H1 (cell line): ENCODE measurements at regions not wholly inside any gene's neighbourhood (a gene's known extent, or its start where the extent isn't known, plus 50 kb on each side); places are given as distances from the start of the nearest gene placed in this dataset.

Experiments
- BCL11A ChIP-seq, 2 experiments: IDR thresholded peaks; one replicate each; pipeline ENCODE4 v1.6.1; 2011; ENCODE audit warnings: low read depth in 2 of 2, low read length in 2 of 2, mild to moderate bottlenecking in 2 of 2
- CHD2 ChIP-seq: IDR thresholded peaks from 2 replicates; pipeline ENCODE4 v1.6.1; 2012; ENCODE audit warnings: low read length, improper control_type of control experiment
- CHD7 ChIP-seq: fragments of 300-600 bp; sonication (generic); IDR thresholded peaks from 2 replicates; pipeline ENCODE4 v1.7.1; 2012; ENCODE audit warnings: low read length, moderate library complexity, mild to moderate bottlenecking, inconsistent platforms; ENCODE audit not compliant: insufficient replicate concordance
- CTCF ChIP-seq, 3 experiments: IDR thresholded peaks; 1 replicate in 2 of 3; 2 replicates in 1 of 3; pipeline versions ENCODE4 v1.5.1 to v1.6.1; 2011; ENCODE audit warnings: low read length in 3 of 3, mild to moderate bottlenecking in 3 of 3, inconsistent platforms in 2 of 3, low read depth in 1 of 3, moderate library complexity in 1 of 3; ENCODE audit not compliant: insufficient read depth in 1 of 3; ENCODE audit errors: control extremely low read depth in 1 of 3
- GTF2F1 ChIP-seq: IDR thresholded peaks from 2 replicates; pipeline ENCODE4 v1.6.1; 2012; ENCODE audit warnings: low read depth, low read length, improper control_type of control experiment, borderline replicate concordance
- PHF8 ChIP-seq: fragments of 200-600 bp; sonication (generic); conservative IDR thresholded peaks from 2 replicates; pipeline ENCODE4 v1.7.1; 2012; ENCODE audit warnings: low read depth, mild to moderate bottlenecking, inconsistent platforms, low read length, moderate library complexity
- POLR2A ChIP-seq, 2 experiments: IDR thresholded peaks; 1 replicate in 1 of 2; 2 replicates in 1 of 2; pipeline ENCODE4 v1.6.1; 2011; ENCODE audit warnings: low read depth in 2 of 2, low read length in 2 of 2, mild to moderate bottlenecking in 2 of 2; ENCODE audit errors: control extremely low read depth in 1 of 2
- POU5F1 ChIP-seq: IDR thresholded peaks from 2 replicates; pipeline ENCODE4 v1.6.1; 2011; ENCODE audit warnings: low read depth, mild to moderate bottlenecking, low read length, moderate library complexity
- SP2 ChIP-seq: IDR thresholded peaks from 2 replicates; pipeline ENCODE4 v1.6.1; 2012; ENCODE audit warnings: mild to moderate bottlenecking, low read length, inconsistent platforms
- YY1 ChIP-seq: IDR thresholded peaks from 2 replicates; pipeline ENCODE4 v1.6.1; 2011; ENCODE audit warnings: low read depth, mild to moderate bottlenecking, low read length

GRCh38 chr18:70535041-70535440 is 246.2 kb downstream of the SOCS6 start:
- TF ChIP-seq BCL11A (IDR thresholded peaks at IDR 0.05; ENCODE audit: low read depth in 2 of 2, low read length in 2 of 2) (no peak), CHD2 (no peak), CTCF (IDR thresholded peaks at IDR 0.05; ENCODE audit: control extremely low read depth in 1 of 3, insufficient read depth in 1 of 3, low read depth in 1 of 3, low read length in 3 of 3) (no peak), SP2 (no peak), YY1 (no peak), CHD7 (no peak), POLR2A (IDR thresholded peaks at IDR 0.05; ENCODE audit: control extremely low read depth in 1 of 2, low read depth in 2 of 2, low read length in 2 of 2) (no peak), POU5F1 (no peak), GTF2F1 (no peak), PHF8 (no peak)
